Activated T-cell treated with anti-CD3 and anti-CD28 coated beads, Interleukin-2, amount 50 U/mL, for 1 hour (primary cell): ENCODE measurements at regions not wholly inside any gene's neighbourhood (a gene's known extent, or its start where the extent isn't known, plus 50 kb on each side); places are given as distances from the start of the nearest gene placed in this dataset.

Experiments used
- DNase-seq: peaks from one replicate; pipeline ENCODE4 v3.0.0-alpha.2; 2020

- no peak for DNase-seq
These were observed 309.0 kb downstream of the CMPK2 start for GRCh38 chr2:6556755-6557154.

DNA sequence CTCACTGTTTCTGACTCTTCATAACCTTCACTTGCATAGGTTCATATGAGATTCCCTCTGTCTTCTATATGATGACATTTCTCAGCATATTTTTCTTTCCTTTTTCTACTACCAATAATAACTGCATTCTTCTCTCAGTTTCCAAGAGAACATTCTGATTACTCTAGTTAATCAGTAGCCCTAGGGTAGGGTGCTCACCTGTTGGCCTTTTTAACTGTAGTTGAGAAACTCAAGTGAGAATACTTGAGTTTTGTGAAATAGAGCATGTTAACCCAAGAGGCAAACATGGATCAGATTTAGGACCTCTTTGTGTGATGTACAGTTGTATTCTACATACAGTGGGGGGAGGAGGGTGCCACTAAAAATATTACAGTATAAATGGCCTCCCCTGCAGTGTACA is 308.0 kb downstream of the CMPK2 start:
- DNase-seq, result no peak

DNA sequence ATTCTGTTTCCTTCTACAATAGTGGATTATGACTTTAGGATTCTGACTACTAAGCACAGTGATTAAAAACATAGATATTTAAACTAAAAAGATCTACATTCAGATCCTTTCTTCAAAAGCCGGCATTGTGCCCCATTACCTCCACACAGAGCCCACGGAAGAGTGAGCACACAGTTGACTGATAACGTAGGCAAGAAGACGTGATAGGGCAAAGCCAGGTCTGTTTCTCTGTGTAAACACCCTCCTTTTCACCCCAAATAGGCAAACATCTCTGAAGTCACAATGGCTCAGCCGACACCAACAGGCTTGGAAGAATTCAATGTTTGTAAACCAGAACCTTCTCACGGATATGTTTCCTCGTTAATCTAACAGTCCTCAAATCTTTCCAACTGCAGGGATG is 302.9 kb downstream of the CMPK2 start:
- no peak for DNase-seq

GRCh38 chr2:6564326-6564725 is 301.4 kb downstream of the CMPK2 start:
- no peak for DNase-seq

- DNase-seq, result no peak
These were observed 291.6 kb downstream of the CMPK2 start for GRCh38 chr2:6574121-6574520.

DNA sequence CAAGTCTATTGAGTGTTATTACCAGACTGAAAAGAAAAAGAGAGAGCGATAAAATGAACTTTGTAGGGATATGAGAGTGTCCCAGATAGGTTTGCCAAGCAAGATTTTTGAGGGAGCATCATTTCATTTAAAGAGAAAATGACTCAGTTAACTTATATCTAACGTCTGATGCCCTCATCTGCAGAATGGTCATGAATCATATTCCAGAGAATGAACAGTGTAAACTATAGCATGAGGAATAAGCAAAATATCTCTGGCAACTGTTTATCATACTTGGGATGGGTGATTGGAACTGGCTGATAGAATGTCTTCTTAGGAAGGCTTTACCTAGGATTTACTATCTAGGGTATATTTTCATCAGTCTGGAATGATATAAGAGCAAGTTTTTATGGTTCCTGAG is 289.4 kb downstream of the CMPK2 start:
- DNase-seq, result no peak

GRCh38 chr2:6577960-6578359 is 287.7 kb downstream of the CMPK2 start:
- no peak for DNase-seq

GRCh38 chr2:6578416-6578815 is 287.3 kb downstream of the CMPK2 start:
- DNase-seq, result no peak

GRCh38 chr2:6579281-6579680 is 286.4 kb downstream of the CMPK2 start:
- DNase-seq, result no peak

- no peak for DNase-seq
These were observed 284.7 kb downstream of the CMPK2 start for GRCh38 chr2:6580982-6581381.

DNA sequence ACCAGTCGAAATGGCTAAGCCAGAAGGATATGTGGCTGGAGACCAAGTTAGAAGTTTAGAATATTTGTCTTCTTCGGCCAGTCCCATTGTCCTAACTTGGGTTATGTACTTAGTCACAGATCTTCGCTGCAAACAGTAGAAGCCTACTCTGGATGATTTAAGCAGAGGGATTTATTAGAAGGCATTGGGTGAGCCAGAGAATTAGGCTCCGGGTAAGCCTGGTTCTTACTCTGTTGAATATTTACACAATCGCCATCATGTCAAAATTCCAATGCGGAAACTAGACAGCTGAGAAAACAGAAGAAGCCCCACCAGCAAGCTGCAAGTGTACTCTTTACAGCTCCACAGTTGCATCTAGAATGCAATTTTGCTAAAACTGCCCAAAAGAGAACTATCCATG is 276.6 kb downstream of the CMPK2 start:
- DNase-seq, result no peak

GRCh38 chr2:6590442-6590841 is 275.3 kb downstream of the CMPK2 start:
- DNase-seq, result no peak

GRCh38 chr2:6602471-6602870 is 263.2 kb downstream of the CMPK2 start:
- no peak for DNase-seq

DNA sequence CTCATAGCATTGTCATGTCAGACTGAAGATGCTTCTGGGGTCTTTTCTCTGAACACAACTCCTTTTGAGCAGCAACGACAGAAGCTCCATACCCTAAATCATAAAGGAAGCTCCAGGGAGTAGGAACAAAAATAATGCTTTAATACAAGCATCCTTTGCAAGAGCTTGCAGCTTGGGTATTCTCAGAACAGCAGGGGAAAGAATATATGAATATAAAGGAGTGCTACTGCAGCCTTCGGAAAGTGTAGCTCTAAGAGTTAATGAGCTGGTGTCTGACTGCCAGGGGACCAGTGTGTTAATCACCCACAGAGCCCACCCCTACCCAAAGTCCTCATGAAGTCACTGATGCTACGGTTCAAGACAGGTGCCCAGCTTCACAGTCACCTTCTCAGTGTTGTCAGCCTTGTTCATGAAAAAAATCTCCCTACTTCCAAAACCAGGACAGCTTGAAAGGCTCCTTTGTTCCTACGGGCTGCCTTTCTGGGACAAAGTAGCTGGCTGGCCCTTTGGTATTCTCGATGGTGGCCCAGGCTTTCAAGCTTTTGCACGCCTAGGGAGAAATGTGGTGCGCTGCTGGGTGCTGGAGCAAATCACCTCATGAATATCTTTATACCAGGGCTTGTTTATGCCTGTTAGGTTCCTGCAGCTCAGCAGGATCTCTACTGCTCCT is 259.7 kb downstream of the CMPK2 start:
- DNase-seq, result no peak

- DNase-seq, result no peak
These were observed 247.9 kb downstream of the CMPK2 start for GRCh38 chr2:6617794-6618193.

- DNase-seq, result no peak
These were observed 247.5 kb downstream of the CMPK2 start for GRCh38 chr2:6618201-6618600.

DNA sequence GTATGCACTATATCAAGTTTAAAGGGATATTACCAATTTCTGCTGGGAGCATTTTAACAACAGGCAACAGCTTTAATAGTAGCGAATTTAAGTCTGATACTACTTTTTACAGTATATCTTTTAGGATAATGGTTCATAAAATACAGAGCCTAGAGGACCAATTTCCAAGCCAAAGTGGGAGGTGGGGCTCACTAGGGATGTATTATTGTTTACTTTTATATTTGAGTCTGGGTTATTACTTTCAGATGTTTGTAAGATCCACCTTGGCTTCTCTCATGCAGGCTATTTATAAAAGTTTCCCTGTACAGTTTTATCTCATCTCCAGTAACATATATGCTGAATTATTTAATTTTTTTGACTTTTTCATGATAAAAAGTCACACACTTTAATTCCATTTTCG is 242.0 kb downstream of the CMPK2 start:
- DNase-seq, result no peak

DNA sequence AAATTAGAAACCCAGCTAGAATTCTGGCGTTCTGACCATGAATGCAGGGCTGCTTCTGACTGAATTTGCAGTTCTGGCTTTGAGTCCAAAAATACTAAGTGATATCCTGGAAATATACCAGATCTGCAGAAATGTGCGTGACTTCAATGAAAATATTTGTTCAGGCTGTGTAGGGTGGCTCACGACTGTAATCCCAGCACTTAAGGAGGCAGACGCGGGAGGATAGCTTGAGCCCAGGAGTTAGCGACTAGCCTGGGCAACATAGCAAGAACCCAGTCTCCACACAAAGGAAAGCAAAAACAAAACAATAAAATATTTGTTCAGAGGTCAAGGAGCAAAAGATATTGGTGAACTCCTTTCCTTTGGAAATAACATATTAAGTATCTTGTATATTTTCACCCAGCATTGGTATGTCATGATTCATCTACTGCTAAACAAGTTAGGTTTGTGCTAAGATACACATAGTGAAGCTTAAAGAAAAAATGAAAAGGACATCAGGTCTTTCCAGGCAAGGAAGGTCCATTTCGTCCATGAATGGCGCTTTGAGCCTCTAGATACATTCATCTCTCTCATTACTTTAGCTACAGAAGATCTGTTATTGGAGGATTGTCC is 239.2 kb downstream of the CMPK2 start:
- no peak for DNase-seq

GRCh38 chr2:6627316-6627715 is 238.4 kb downstream of the CMPK2 start:
- DNase-seq, result no peak

GRCh38 chr2:6630209-6630608 is 235.5 kb downstream of the CMPK2 start:
- DNase-seq, result no peak

DNA sequence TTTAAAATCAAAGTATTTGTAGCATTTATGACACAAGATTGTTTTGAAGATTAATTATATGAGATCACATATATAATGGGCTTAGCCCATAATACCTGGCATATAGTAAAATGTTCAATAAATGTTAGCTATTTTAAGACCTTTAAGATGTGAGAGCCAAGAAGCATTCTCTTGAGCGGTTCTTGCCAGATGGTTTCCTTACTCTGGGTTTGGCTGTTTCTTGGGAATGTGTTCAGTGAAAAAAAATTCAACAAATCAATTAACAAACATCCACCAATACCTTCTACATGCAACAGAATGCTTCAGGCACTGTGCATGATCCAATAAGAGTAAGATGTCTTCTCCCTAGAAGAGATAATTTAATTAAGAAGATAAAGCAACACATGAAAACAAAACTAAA is 230.4 kb downstream of the CMPK2 start:
- no peak for DNase-seq

DNA sequence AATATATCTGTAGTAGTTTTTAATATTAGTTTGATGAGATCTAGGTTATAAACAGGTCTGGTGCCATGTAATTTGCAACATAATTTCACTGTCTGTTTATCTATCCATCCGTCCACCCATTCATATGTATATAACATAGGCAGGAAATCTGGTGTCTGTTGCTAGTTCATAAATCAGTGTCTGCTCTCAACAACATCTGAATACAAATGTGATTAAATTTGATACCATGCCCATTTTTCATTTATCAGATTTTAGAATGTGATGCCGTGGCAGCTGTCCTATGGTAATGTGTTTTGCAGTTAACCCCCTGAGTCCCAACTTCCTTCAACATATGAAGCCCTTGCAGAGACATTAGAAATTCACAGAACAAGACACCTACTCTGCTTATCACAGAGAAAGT is 228.4 kb downstream of the CMPK2 start:
- no peak for DNase-seq

DNA sequence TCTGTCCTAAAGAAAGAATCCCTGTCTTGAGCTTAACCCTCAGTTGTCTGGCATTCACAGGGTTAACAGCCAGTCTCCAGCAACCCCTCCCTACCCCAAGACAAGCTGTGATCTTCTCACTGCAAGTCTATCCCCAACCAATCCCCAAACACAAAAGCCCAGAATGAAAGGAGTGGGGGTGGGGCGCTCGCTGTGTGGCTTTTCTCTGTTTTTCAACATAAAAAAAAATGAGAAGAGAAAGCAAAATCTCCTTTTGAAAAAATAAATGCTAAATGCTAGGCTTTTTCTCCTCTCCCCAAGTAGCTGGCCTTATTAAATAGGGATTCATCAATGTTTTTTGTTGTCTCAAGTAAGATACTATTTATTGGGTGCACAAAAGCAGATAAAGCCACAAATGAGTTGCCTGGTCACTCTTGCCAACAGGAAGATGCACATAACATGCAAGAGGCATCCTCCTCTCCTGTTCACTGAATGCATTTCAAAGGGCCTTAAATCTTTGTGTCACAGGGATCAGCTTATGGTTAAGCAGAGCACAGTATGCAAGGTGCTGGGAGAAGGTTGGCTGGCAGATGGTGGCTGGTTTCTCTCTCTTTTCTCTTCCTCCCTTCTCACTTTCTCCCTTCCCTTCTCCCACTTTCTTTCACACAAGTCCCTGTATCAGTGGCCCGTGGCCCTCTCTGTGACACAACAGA is 225.6 kb downstream of the CMPK2 start:
- no peak for DNase-seq

- no peak for DNase-seq
These were observed 225.1 kb downstream of the CMPK2 start for GRCh38 chr2:6640621-6641015.

- DNase-seq, result no peak
These were observed 223.8 kb downstream of the CMPK2 start for GRCh38 chr2:6641956-6642355.
